ENCODE measurements at regions not wholly inside any gene's neighbourhood (a gene's known extent, or its start where the extent isn't known, plus 50 kb on each side); places are given as distances from the start of the nearest gene placed in this dataset.

DNA sequence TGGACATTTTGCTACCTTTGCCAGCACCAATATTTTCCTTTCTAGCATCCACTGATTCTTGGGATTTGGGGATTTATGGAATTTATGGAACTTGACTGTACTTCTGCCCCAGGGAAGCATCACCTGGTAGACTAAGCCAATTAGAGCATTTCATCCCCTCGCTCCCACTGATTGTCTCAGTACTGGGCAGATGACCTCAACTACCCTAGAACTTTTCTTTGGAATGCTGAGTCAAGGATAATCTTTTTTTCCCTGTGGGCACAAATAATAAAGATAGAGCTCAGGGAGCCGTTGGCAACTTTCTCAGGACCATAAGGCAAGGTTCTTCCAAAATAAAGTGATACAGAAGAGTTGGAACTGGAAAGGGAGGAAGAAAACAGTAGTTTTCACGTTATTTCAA is 438.4 kb downstream of the PLK2 start:
- H3K27ac ChIP-seq, result no peak overlapping the region
- no peak for TF ChIP-seq CTCF (conservative IDR thresholded peaks at IDR 0.05)
- no peak for TF ChIP-seq ZFX (IDR thresholded peaks at IDR 0.05)

- no peak overlapping the region for H3K27ac ChIP-seq
- TF ChIP-seq CTCF (conservative IDR thresholded peaks at IDR 0.05), result no peak
- TF ChIP-seq ZFX (IDR thresholded peaks at IDR 0.05), result no peak
These were observed 440.3 kb downstream of the PLK2 start for GRCh38 chr5:58019614-58020013.

DNA sequence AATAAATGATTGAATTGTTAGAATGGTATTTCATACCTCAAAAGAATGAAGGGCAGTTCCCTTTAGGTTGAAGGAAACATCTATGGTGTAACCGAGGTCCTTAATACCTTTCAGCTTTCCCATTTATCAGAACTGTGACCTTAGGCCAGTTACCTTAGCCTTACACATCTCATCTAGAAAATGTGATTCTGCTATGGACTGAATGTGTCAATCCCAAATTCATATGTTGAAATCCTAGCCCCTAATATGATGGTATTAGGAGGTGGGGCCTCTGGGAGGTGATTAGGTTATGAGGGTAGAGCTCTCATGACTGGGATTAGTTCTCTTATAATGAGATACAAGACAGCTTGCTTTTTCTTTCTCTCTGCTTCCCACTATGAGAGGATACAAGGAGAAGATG is 441.9 kb downstream of the PLK2 start:
- H3K27ac ChIP-seq, result no peak overlapping the region
- no peak for TF ChIP-seq ZFX (IDR thresholded peaks at IDR 0.05)
- TF ChIP-seq CTCF (conservative IDR thresholded peaks at IDR 0.05), result no peak

DNA sequence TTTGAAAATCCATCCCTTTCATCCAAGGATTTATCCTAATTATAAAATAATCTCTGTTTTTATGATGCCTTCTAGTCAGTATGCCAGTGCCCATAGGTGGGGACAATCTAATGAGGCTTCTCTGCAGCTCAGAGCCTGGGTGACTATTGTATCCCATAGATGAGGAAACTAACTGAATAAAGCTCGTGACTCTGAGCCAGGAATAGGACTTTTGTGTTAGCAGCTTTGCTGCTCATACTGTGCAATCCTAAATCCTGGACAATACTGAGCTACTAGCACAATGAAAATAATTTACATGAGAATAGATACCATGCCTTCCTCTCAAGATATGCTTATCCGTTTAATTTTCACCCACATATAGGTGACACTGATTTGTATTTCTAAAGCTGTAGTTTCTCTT is 443.0 kb downstream of the PLK2 start:
- H3K27ac ChIP-seq, result no peak overlapping the region
- TF ChIP-seq ZFX (IDR thresholded peaks at IDR 0.05), result no peak
- no peak for TF ChIP-seq CTCF (conservative IDR thresholded peaks at IDR 0.05)

DNA sequence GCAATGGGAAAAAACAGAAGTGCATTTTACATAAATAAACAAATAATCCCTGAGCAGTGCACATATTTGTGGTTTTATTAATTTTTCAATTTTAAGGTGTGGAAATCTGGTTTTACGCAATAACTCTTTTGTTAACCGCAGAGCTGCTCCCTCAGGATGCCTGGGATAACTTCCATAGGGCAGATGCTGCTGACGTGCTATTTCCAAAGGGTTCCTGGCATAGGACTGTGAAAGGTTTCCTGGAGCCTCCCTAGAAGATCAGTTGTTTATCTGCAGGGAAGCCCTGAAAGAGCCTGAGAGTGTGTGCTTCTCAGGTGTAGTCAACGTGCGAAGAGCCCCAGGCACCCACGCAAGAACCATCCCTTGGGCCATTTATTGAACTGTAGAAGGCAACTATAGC is 443.5 kb downstream of the PLK2 start:
- TF ChIP-seq ZFX (IDR thresholded peaks at IDR 0.05), result no peak
- TF ChIP-seq CTCF (conservative IDR thresholded peaks at IDR 0.05), result no peak
- no peak overlapping the region for H3K27ac ChIP-seq

GRCh38 chr5:58015175-58015574 is 444.7 kb downstream of the PLK2 start:
- no peak overlapping the region for H3K27ac ChIP-seq
- no peak for TF ChIP-seq CTCF (conservative IDR thresholded peaks at IDR 0.05)
- TF ChIP-seq ZFX (IDR thresholded peaks at IDR 0.05), result no peak

DNA sequence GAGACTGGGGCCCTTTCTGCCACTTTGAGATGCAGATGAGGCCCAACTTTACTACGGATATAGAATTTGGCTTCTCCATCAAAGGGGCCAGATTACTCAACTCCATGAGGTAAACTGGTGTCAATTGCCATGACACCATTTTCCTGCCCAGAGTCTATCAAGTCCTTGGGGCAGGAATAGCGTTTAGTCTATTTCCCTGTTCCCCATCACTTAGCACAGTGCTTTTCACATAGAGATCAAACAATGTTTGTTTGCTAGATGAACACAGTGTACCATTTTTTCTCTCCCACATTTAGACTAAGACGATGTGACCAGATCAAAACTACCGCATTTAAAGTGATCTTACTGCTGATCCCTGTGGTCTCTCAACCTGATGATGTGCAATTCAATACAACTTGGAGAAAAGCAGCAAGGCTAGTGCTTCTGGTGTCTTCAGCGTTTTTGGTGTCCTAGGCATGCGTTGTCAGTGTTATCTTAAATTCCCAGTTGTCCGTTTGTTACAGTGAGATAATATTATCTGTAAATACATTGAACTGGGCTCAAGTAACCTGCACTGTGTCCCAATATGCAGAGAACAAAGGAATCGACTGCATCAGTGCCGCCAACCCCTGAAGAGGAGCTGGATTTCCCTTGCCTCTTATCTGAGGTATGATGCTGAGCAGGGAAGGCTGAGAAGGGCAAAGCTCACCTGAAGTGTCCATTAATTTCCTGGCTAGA is 446.2 kb downstream of the PLK2 start:
- no peak overlapping the region for H3K27ac ChIP-seq
- TF ChIP-seq CTCF (conservative IDR thresholded peaks at IDR 0.05) (no peak), ZFX (IDR thresholded peaks at IDR 0.05) (no peak)
